ENCODE measurements at regions not wholly inside any gene's neighbourhood (a gene's known extent, or its start where the extent isn't known, plus 50 kb on each side); places are given as distances from the start of the nearest gene placed in this dataset.

DNA sequence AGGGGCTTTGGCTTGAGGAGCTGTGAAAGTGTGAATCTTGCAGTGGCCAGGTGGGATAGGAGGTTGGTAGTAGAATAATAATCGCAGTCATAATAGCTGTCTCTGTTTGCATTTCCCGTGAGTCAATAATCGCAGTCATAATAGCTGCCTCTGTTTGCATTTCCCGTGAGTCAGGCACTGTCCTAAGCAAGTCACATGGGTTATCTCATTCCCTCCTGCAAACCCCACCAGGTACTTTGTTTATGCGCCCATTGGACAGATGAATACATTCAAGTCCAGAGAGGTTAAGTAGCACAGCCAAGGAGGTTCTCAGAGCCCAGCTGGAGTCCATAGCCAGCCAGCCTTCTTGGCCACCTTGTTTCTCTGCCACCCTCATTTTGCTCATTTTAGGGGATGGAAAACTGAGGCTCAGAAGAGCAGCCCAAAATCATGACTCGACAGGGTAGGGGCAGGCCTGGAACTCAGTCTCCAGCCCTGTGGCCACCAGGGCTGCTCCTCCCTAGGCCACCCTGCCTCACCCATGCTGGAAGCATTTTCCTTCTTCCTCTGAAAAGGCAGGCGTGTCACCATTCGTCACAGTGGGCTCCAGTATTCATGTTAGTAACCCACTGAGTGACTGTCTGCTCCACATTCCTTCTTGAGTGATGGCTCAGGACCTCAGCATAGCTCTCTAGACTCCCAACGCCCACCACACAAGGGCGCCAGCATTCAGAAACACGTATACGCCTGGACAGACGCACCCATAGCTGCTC, 206.2 kb downstream of the URI1 start:
- TF ChIP-seq, protein P1, sequence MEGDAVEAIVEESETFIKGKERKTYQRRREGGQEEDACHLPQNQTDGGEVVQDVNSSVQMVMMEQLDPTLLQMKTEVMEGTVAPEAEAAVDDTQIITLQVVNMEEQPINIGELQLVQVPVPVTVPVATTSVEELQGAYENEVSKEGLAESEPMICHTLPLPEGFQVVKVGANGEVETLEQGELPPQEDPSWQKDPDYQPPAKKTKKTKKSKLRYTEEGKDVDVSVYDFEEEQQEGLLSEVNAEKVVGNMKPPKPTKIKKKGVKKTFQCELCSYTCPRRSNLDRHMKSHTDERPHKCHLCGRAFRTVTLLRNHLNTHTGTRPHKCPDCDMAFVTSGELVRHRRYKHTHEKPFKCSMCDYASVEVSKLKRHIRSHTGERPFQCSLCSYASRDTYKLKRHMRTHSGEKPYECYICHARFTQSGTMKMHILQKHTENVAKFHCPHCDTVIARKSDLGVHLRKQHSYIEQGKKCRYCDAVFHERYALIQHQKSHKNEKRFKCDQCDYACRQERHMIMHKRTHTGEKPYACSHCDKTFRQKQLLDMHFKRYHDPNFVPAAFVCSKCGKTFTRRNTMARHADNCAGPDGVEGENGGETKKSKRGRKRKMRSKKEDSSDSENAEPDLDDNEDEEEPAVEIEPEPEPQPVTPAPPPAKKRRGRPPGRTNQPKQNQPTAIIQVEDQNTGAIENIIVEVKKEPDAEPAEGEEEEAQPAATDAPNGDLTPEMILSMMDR (IDR thresholded peaks at IDR 0.05; ENCODE audit: low read depth, low read length) = no peak
- DNase-seq (ENCODE audit: extremely low read depth, low read depth) = no peak

- no peak for DNase-seq (ENCODE audit: extremely low read depth, low read depth)
- TF ChIP-seq, protein P1 (IDR thresholded peaks at IDR 0.05; ENCODE audit: low read depth, low read length) = no peak
These were observed 206.8 kb downstream of the URI1 start for GRCh38 chr19:30148803-30149202.

- TF ChIP-seq, protein P1 (IDR thresholded peaks at IDR 0.05; ENCODE audit: low read depth, low read length) = no peak
- no peak for DNase-seq (ENCODE audit: extremely low read depth, low read depth)
These were observed 207.3 kb downstream of the URI1 start for GRCh38 chr19:30149300-30149699.

DNA sequence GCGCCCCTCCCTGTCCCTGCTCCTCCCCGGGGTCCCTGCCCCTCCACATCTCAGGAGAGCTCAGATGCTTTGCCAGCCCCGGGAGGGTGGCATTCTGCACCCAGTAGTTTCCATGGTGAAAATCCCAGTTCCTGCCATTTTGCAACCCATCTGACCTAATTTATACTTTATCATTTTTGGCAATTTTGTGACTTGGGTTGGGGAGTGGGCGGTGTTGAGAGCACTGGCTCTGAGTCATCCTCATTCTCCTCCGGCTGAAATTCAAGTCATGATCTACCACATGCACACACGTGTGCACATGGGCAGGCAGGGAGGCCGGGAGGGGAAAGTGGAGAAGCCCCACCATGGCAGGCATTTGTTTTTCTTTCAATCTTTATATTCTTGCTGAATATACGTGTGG, 208.6 kb downstream of the URI1 start:
- no peak for DNase-seq (ENCODE audit: extremely low read depth, low read depth)

GRCh38 chr19:30151081-30151480, 209.0 kb downstream of the URI1 start:
- DNase-seq (ENCODE audit: extremely low read depth, low read depth) = no peak
- TF ChIP-seq, protein P1 (IDR thresholded peaks at IDR 0.05; ENCODE audit: low read depth, low read length) = no peak

More for the DNA sequence above, 208.6 kb downstream of the URI1 start:
- TF ChIP-seq, protein P1 (IDR thresholded peaks at IDR 0.05; ENCODE audit: low read depth, low read length) = no peak

DNA sequence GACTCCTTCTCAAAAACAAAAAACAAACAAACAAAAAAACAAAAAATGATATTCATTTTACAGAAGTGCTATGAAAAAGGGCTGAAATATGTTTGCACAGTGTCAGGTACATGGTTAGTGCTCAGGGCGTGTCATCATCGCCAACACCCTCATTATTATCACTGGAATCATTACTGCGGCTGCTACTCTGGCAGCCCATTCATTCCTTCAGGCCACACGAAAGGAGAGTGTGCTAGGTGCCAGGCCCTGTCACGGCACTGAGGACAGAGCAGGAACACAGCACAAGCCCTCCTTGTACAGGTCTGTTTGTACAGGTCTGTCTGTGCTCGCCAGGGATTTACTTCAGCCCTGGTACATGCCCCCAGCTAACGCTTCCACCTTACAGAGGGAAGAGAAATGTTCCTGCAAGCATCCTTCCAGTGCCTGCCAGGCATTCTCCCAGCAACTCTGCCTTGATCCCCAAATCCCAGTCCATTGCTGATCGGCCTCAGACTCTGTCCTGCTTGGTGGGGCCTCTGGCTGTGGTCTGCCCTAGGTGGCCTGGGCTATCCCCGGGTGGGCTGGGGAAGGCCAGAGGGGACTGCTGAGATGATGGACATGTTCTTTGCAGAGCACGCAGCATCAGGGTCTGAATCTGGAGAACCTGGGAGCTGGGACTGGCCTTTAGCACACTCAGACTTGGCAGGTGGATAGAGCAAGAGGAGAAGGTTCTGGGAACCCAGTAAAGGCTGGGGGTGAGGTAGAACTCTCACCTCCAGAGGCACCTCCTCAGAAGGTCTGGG, 210.7 kb downstream of the URI1 start:
- TF ChIP-seq, protein P1 (IDR thresholded peaks at IDR 0.05; ENCODE audit: low read depth, low read length) = no peak
- no peak for DNase-seq (ENCODE audit: extremely low read depth, low read depth)

All from AG09319 (cell line).